ENCODE measurements at regions not wholly inside any gene's neighbourhood (a gene's known extent, or its start where the extent isn't known, plus 50 kb on each side); places are given as distances from the start of the nearest gene placed in this dataset.

GRCh38 chr19:34120141-34120540 is 52.2 kb upstream of the LSM14A start:
- intact Hi-C loops (cut with DNase I) = no loop called here
- H3K9ac ChIP-seq (ENCODE audit: low read length in 3 of 3) = no peak overlapping the region
- no peaks in the 10 kb centered on the region for H3K4me1 ChIP-seq (ENCODE audit: control insufficient read depth in 2 of 3, insufficient read depth in 2 of 3, low read depth in 1 of 3, low read length in 3 of 3)
- H3K27ac ChIP-seq (ENCODE audit: low read depth in 2 of 2, low read length in 2 of 2) = no peak overlapping the region
- H3K27me3 ChIP-seq (ENCODE audit: control insufficient read depth, insufficient read depth, low read length) = no peaks in the 10 kb centered on the region
- DNase-seq (peak in 4 of 5 donors; percentile 45 to 67 (median 54)), FAIRE-seq (no peak)
- H3K9me3 ChIP-seq (ENCODE audit: control insufficient read depth in 2 of 3, insufficient read depth in 1 of 3, low read length in 3 of 3) = no peaks in the 10 kb centered on the region
- TF ChIP-seq CTCF (IDR thresholded peaks at IDR 0.05; ENCODE audit: borderline replicate concordance, extremely low read depth, insufficient read depth) = no peak
- H3K36me3 ChIP-seq (ENCODE audit: control insufficient read depth in 2 of 3, insufficient read depth in 3 of 3, low read length in 3 of 3) = no peaks in the 10 kb centered on the region
- no peak overlapping the region for H3K4me3 ChIP-seq (ENCODE audit: low read length in 3 of 3)

- no peaks in the 10 kb centered on the region for H3K4me1 ChIP-seq (ENCODE audit: control insufficient read depth in 2 of 3, insufficient read depth in 2 of 3, low read depth in 1 of 3, low read length in 3 of 3)
- peak; percentile 46 for TF ChIP-seq CTCF (IDR thresholded peaks at IDR 0.05; ENCODE audit: borderline replicate concordance, extremely low read depth, insufficient read depth)
- DNase-seq (peak in 1 of 5 donors; percentile 13), FAIRE-seq (no peak)
- no peaks in the 10 kb centered on the region for H3K36me3 ChIP-seq (ENCODE audit: control insufficient read depth in 2 of 3, insufficient read depth in 3 of 3, low read length in 3 of 3)
- no peaks in the 10 kb centered on the region for H3K9me3 ChIP-seq (ENCODE audit: control insufficient read depth in 2 of 3, insufficient read depth in 1 of 3, low read length in 3 of 3)
- H3K9ac ChIP-seq (ENCODE audit: low read length in 3 of 3) = no peak overlapping the region
- no peaks in the 10 kb centered on the region for H3K27me3 ChIP-seq (ENCODE audit: control insufficient read depth, insufficient read depth, low read length)
- intact Hi-C loops (cut with DNase I) = no loop called here
- H3K4me3 ChIP-seq (ENCODE audit: low read length in 3 of 3) = no peak overlapping the region
- no peak overlapping the region for H3K27ac ChIP-seq (ENCODE audit: low read depth in 2 of 2, low read length in 2 of 2)
Observed at GRCh38 chr19:34120846-34121639, 51.3 kb upstream of the LSM14A start.

Data from kidney (tissue), 13 donors.